ENCODE measurements at regions not wholly inside any gene's neighbourhood (a gene's known extent, or its start where the extent isn't known, plus 50 kb on each side); places are given as distances from the start of the nearest gene placed in this dataset.

GRCh38 chr5:67465537-67466207 is 269.1 kb upstream of the CD180 start:
- no peak overlapping the region for H3K27ac Mint-ChIP-seq
- H3K9me3 Mint-ChIP-seq: no peaks in the 10 kb centered on the region
- no peaks in the 10 kb centered on the region for H3K4me1 Mint-ChIP-seq (ENCODE audit: low read depth)
- no peaks in the 10 kb centered on the region for H3K36me3 Mint-ChIP-seq (ENCODE audit: low read depth)
- no peak overlapping the region for H3K4me3 Mint-ChIP-seq
- H3K27me3 Mint-ChIP-seq: no peaks in the 10 kb centered on the region
- intact Hi-C loops (cut with micrococcal nuclease): no loop called here

- no peak overlapping the region for H3K4me3 Mint-ChIP-seq
- no peaks in the 10 kb centered on the region for H3K9me3 Mint-ChIP-seq
- H3K4me1 Mint-ChIP-seq (ENCODE audit: low read depth): no peaks in the 10 kb centered on the region
- H3K27me3 Mint-ChIP-seq: no peaks in the 10 kb centered on the region
- no peaks in the 10 kb centered on the region for H3K36me3 Mint-ChIP-seq (ENCODE audit: low read depth)
- intact Hi-C loops (cut with micrococcal nuclease): no loop called here
- no peak overlapping the region for H3K27ac Mint-ChIP-seq
These were observed 265.5 kb upstream of the CD180 start for GRCh38 chr5:67462147-67462546.

GRCh38 chr5:67459253-67459652 is 262.7 kb upstream of the CD180 start:
- Mint-ChIP-seq H3K36me3 (ENCODE audit: low read depth) (no peaks in the 10 kb centered on the region), H3K27me3 (no peaks in the 10 kb centered on the region), H3K4me3 (no peak overlapping the region), H3K9me3 (peaks cover 9% of the 10 kb centered on the region), H3K4me1 (ENCODE audit: low read depth) (no peaks in the 10 kb centered on the region), H3K27ac (no peak overlapping the region)
- intact Hi-C loops (cut with micrococcal nuclease): no loop called here

GRCh38 chr5:67455970-67456369 is 259.4 kb upstream of the CD180 start:
- no peaks in the 10 kb centered on the region for H3K4me1 Mint-ChIP-seq (ENCODE audit: low read depth)
- H3K27ac Mint-ChIP-seq: no peak overlapping the region
- no peaks in the 10 kb centered on the region for H3K27me3 Mint-ChIP-seq
- intact Hi-C loops (cut with micrococcal nuclease): no loop called here
- H3K4me3 Mint-ChIP-seq: no peak overlapping the region
- H3K9me3 Mint-ChIP-seq: peaks cover 9% of the 10 kb centered on the region
- H3K36me3 Mint-ChIP-seq (ENCODE audit: low read depth): no peaks in the 10 kb centered on the region

- Mint-ChIP-seq H3K4me1 (ENCODE audit: low read depth) (no peaks in the 10 kb centered on the region), H3K36me3 (ENCODE audit: low read depth) (no peaks in the 10 kb centered on the region), H3K27ac (no peak overlapping the region), H3K9me3 (peaks cover 9% of the 10 kb centered on the region), H3K27me3 (no peaks in the 10 kb centered on the region), H3K4me3 (no peak overlapping the region)
- intact Hi-C loops (cut with micrococcal nuclease): no loop called here
These were observed 258.5 kb upstream of the CD180 start for GRCh38 chr5:67454957-67455561.

- Mint-ChIP-seq H3K27ac (no peak overlapping the region), H3K27me3 (no peaks in the 10 kb centered on the region), H3K4me1 (ENCODE audit: low read depth) (no peaks in the 10 kb centered on the region), H3K36me3 (ENCODE audit: low read depth) (no peaks in the 10 kb centered on the region), H3K9me3 (peaks cover 9% of the 10 kb centered on the region), H3K4me3 (no peak overlapping the region)
- intact Hi-C loops (cut with micrococcal nuclease): no loop called here
These were observed 256.7 kb upstream of the CD180 start for GRCh38 chr5:67453111-67453905.

GRCh38 chr5:67451640-67452279 is 255.2 kb upstream of the CD180 start:
- no peak overlapping the region for H3K4me3 Mint-ChIP-seq
- H3K27me3 Mint-ChIP-seq: no peaks in the 10 kb centered on the region
- no peaks in the 10 kb centered on the region for H3K4me1 Mint-ChIP-seq (ENCODE audit: low read depth)
- H3K9me3 Mint-ChIP-seq: peaks cover 17% of the 10 kb centered on the region
- H3K27ac Mint-ChIP-seq: no peak overlapping the region
- intact Hi-C loops (cut with micrococcal nuclease): no loop called here
- no peaks in the 10 kb centered on the region for H3K36me3 Mint-ChIP-seq (ENCODE audit: low read depth)

GRCh38 chr5:67447732-67448131 is 251.1 kb upstream of the CD180 start:
- H3K4me3 Mint-ChIP-seq: no peak overlapping the region
- H3K36me3 Mint-ChIP-seq (ENCODE audit: low read depth): no peaks in the 10 kb centered on the region
- intact Hi-C loops (cut with micrococcal nuclease): no loop called here
- H3K27ac Mint-ChIP-seq: no peak overlapping the region
- H3K27me3 Mint-ChIP-seq: no peaks in the 10 kb centered on the region
- H3K9me3 Mint-ChIP-seq: peaks cover 25% of the 10 kb centered on the region
- H3K4me1 Mint-ChIP-seq (ENCODE audit: low read depth): no peaks in the 10 kb centered on the region

- Mint-ChIP-seq H3K4me3 (no peak overlapping the region), H3K27me3 (no peaks in the 10 kb centered on the region), H3K4me1 (ENCODE audit: low read depth) (no peaks in the 10 kb centered on the region), H3K36me3 (ENCODE audit: low read depth) (no peaks in the 10 kb centered on the region), H3K9me3 (no peaks in the 10 kb centered on the region), H3K27ac (no peak overlapping the region)
- intact Hi-C loops (cut with micrococcal nuclease): no loop called here
These were observed 241.6 kb upstream of the CD180 start for GRCh38 chr5:67437905-67438845.

- Mint-ChIP-seq H3K36me3 (ENCODE audit: low read depth) (no peaks in the 10 kb centered on the region), H3K27ac (no peak overlapping the region), H3K4me1 (ENCODE audit: low read depth) (no peaks in the 10 kb centered on the region), H3K9me3 (no peaks in the 10 kb centered on the region), H3K4me3 (no peak overlapping the region), H3K27me3 (no peaks in the 10 kb centered on the region)
- intact Hi-C loops (cut with micrococcal nuclease): no loop called here
These were observed 238.4 kb upstream of the CD180 start for GRCh38 chr5:67435032-67435431.

- intact Hi-C loops (cut with micrococcal nuclease): no loop called here
- Mint-ChIP-seq H3K27me3 (no peaks in the 10 kb centered on the region), H3K4me3 (no peak overlapping the region), H3K27ac (no peak overlapping the region), H3K4me1 (ENCODE audit: low read depth) (no peaks in the 10 kb centered on the region), H3K9me3 (no peaks in the 10 kb centered on the region), H3K36me3 (ENCODE audit: low read depth) (no peaks in the 10 kb centered on the region)
These were observed 237.9 kb upstream of the CD180 start for GRCh38 chr5:67434466-67434865.

- H3K4me1 Mint-ChIP-seq (ENCODE audit: low read depth): no peaks in the 10 kb centered on the region
- no peak overlapping the region for H3K4me3 Mint-ChIP-seq
- intact Hi-C loops (cut with micrococcal nuclease): no loop called here
- no peak overlapping the region for H3K27ac Mint-ChIP-seq
- peaks cover 5% of the 10 kb centered on the region for H3K9me3 Mint-ChIP-seq
- no peaks in the 10 kb centered on the region for H3K36me3 Mint-ChIP-seq (ENCODE audit: low read depth)
- no peaks in the 10 kb centered on the region for H3K27me3 Mint-ChIP-seq
These were observed 236.0 kb upstream of the CD180 start for GRCh38 chr5:67432606-67433005.

- Mint-ChIP-seq H3K9me3 (peaks cover 5% of the 10 kb centered on the region), H3K27me3 (no peaks in the 10 kb centered on the region), H3K36me3 (ENCODE audit: low read depth) (no peaks in the 10 kb centered on the region), H3K4me1 (ENCODE audit: low read depth) (no peaks in the 10 kb centered on the region), H3K27ac (no peak overlapping the region), H3K4me3 (no peak overlapping the region)
- intact Hi-C loops (cut with micrococcal nuclease): no loop called here
These were observed 234.6 kb upstream of the CD180 start for GRCh38 chr5:67431191-67431590.
